DMS153 (cell line): ENCODE measurements at regions not wholly inside any gene's neighbourhood (a gene's known extent, or its start where the extent isn't known, plus 50 kb on each side); places are given as distances from the start of the nearest gene placed in this dataset.

Experiments used
- DNase-seq: peaks from one replicate; lab custom pipeline; 2025; lab: John Stamatoyannopoulos, UW

DNA sequence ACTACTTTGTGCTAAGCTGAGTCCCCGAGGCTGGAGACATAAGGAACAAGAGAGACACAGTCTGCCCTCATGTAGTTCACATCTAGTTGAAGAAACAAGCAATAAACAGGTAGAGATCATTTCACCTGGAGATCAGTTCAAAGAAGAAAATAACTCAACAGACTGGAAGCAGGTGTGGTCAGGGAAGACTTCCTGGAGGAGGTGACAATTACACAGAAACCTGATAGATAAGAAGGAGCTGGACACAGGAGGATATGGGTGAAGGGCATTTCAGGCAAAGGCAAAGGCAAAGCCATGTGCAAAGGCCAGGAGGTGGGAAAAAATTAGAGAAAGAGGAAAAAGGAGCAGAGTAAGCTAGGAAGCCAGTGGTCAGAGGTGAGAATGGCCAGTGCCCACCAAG lies 115.6 kb downstream of the MN1 start:
- no peak for DNase-seq

DNA sequence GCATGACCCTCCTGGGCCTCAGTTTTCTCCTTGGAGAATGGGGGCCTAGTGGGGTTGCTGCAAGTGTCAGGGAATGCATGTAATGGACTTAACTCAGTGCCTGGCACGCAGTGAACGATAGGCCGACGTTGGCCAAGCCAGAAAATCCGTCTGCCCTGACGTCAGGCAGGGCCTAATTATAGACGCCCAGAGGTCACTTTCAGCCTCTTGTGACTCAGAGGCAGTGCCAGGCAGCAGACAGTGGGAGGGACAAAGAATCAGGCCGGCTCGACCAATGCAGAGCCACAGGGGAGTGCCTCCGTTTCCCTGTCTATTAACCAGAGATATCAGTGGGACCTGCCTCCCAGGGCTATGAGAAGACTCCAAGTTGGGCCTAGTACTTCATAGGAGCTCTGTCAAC lies 115.0 kb downstream of the MN1 start:
- DNase-seq, result no peak

GRCh38 chr22:27687984-27688545 lies 113.5 kb downstream of the MN1 start:
- DNase-seq, result no peak

GRCh38 chr22:27689664-27690063 lies 111.9 kb downstream of the MN1 start:
- DNase-seq, result no peak

- no peak for DNase-seq
Measured at GRCh38 chr22:27690599-27690998, 111.0 kb downstream of the MN1 start.

DNA sequence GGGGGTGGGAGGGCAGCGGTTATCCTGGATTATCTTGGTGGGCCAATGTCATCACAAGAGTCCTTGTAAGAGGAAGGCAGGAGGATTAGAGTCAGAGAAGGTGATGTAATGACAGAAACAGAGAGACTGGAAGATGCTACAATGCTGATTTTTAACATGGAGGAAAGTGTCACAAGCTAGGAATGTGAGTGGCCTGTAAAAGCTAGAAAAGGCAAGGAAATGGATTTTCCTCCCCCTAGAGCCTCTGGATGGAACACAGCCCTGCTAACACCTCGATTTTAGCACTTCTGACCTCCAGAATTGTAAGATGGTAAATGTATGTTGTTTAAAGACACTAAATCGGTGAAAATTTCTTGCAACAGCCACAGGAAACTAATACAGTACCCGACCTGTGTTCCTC lies 109.3 kb downstream of the MN1 start:
- no peak for DNase-seq

DNA sequence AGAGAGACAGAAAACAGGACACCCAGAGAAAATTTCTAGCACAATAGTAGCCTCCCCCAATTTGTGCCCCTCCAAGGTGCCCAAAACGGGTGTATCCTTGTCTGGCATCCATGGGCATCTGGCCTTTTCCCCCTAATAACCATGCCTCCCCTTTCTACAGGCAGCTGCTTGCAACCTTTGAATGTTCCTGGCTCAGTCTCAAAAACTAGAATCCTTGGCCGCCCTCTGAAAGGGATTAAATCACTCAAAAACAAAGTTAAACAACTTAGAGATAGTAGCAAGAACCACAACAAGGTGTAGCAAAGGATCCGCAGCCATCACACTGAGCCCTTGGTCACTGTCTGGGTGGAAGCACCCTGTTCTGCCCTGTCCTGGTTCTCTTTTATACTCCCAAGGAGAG lies 105.6 kb downstream of the MN1 start:
- DNase-seq, result no peak

DNA sequence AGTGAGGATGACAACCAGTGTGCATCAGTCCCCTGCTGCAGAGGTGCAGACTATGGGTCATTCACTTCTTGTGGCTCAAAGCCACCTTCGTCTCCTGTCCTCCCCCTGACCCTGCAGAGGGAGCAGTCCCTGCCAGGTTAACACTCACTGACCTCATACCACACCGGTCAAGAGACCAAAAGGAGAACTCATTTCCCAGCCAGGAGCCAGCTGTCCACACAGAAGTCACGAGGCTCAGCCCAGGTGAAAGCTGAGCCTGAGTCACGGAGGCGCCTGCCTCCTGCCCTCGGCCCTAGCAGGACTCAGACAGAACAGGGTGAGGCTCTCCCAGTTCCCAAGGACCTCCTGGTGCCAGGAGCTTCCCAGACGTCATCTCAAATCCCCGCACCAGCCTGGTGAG lies 103.7 kb downstream of the MN1 start:
- DNase-seq, result no peak
